Coronary artery (tissue), 2 donors: ENCODE measurements at regions not wholly inside any gene's neighbourhood (a gene's known extent, or its start where the extent isn't known, plus 50 kb on each side); places are given as distances from the start of the nearest gene placed in this dataset.
A peak's percentile ranks its signal among the peaks of the same experiment; 100 is the strongest.

Experiments used
- DNase-seq: peaks from one replicate; pipeline ENCODE4 v3.0.0-alpha.2; 2017; ENCODE audit warnings: low spot score
- H3K27ac ChIP-seq, 2 donors: fragments of 200-600 bp; sonication (generic); one replicate each; pipeline ENCODE4 v1.5.1; 2016 to 2019
- H3K4me3 ChIP-seq: fragments of 200-600 bp; sonication (generic); 2 replicates; pipeline ENCODE4 v1.5.1; 2016; ENCODE audit warnings: mild to moderate bottlenecking, moderate library complexity
- CTCF ChIP-seq: fragments of 200-600 bp; sonication (generic); IDR thresholded peaks from one replicate; pipeline ENCODE4 v1.5.1; 2019; ENCODE audit warnings: antibody characterized with exemption

- H3K27ac ChIP-seq = peak overlapping the region in 1 of 2 donors; percentile 35
- DNase-seq = no peak
- no peak for TF ChIP-seq CTCF
- H3K4me3 ChIP-seq = no peak overlapping the region
Observed at GRCh38 chr6:21845439-21846140, 252.0 kb downstream of the SOX4 start.

GRCh38 chr6:21846541-21847451, 253.2 kb downstream of the SOX4 start:
- no peak for TF ChIP-seq CTCF
- no peak for DNase-seq
- H3K27ac ChIP-seq = no peak overlapping the region
- H3K4me3 ChIP-seq = no peak overlapping the region

GRCh38 chr6:21847711-21848480, 254.3 kb downstream of the SOX4 start:
- no peak for DNase-seq
- H3K4me3 ChIP-seq = no peak overlapping the region
- no peak for TF ChIP-seq CTCF
- no peak overlapping the region for H3K27ac ChIP-seq

GRCh38 chr6:21850691-21851090, 257.1 kb downstream of the SOX4 start:
- DNase-seq = no peak

GRCh38 chr6:21855811-21856455, 262.4 kb downstream of the SOX4 start:
- no peak overlapping the region for H3K4me3 ChIP-seq
- DNase-seq = no peak

More at GRCh38 chr6:21850691-21851090, 257.1 kb downstream of the SOX4 start:
- Histone ChIP-seq H3K27ac (no peak overlapping the region), H3K4me3 (no peak overlapping the region)
- no peak for TF ChIP-seq CTCF

More at GRCh38 chr6:21855811-21856455, 262.4 kb downstream of the SOX4 start:
- no peak overlapping the region for H3K27ac ChIP-seq
- TF ChIP-seq CTCF = no peak
